HT1080 (cell line): ENCODE measurements at regions not wholly inside any gene's neighbourhood (a gene's known extent, or its start where the extent isn't known, plus 50 kb on each side); places are given as distances from the start of the nearest gene placed in this dataset.

Experiments used
- DNase-seq: peaks from one replicate; pipeline ENCODE4 v3.0.0-alpha.2; 2015; ENCODE audit warnings: low read depth

DNA sequence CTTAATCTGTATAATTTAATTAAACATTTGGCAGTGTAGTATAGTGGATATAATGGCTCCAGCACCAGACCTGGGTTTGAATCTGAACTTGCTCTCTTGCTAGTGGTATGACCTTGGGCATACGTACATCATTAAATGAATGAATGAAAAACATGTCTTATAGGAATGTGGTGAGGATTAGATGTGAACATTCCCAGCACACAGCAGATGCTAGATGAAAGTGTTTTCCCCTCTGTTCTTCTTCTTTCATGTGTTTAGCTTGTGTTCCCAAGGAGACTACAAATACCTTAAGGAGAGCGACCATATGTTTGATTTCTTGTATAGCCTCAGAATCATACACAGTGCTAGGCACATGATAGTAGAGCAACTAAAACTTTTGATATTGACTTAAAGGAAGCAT, 56.5 kb downstream of the CT47B1 start:
- no peak for DNase-seq

DNA sequence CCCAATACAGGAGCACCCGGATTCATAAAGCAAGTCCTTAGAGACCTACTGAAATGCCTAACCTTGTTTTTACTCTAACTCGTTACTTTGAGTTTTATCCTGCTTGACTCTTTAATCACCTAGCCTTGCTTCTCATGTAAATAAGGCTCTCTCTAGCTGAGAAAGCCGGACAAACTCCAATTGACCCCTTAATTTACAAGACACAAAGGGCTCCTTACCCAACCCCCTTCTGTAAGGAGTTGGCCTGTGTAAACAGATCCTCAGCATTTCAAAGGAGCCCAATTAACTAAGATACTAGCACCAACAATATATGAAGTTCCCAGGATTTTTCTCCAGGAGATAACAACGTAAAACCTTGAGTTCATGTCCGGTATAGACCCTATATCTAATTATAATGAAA, 61.7 kb downstream of the CT47B1 start:
- no peak for DNase-seq

DNA sequence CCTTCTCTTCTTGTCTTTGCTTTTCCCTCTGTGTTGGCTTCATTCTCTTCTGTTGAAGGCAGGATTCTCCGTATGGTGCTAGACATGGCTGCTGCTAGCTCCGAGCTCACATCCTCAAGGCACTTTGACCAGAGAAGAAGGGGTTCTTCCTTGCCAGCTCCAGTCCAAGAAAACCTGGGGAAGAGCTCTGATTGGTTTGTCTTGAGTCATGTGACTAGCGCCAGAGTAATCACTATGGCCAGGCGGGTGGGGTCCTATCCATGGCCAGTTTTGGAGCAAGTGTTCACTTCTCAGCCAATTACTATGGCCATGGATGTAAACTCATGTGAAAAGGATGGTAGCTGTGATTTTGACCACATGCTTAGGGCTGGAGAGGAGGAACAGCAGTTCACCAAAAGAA, 74.2 kb downstream of the CT47B1 start:
- DNase-seq: no peak

DNA sequence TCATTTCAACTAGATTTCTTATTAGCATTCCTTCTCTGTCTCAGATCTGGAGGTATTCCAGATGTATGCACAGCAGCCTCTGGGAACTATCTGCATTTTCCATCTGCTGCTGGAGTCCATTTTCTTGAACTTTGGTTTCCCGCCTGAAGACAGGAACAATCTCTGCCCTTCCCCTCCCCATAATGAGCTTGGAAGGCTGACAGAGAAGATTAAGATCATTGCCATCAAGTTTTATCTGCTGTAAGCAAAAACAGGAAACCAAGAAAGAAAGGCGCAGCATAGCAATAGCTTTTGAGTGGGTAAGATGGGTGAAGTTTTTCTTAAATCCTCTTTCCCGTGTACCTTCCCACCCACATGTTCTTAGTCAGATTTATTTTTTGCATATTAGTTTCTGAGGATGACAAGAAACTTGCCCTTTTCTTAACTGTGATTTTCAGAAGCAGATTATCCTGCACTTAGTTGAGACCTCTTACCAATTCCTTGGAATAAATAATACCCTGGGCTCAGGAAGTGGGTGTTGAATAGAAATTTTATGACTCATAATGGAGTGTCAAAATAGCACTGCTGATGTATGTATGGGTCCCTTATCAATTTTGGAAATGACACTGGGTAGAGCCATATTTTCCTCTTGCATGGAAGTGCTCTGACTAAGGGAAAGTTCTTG, 78.3 kb downstream of the CT47B1 start:
- DNase-seq: no peak

DNA sequence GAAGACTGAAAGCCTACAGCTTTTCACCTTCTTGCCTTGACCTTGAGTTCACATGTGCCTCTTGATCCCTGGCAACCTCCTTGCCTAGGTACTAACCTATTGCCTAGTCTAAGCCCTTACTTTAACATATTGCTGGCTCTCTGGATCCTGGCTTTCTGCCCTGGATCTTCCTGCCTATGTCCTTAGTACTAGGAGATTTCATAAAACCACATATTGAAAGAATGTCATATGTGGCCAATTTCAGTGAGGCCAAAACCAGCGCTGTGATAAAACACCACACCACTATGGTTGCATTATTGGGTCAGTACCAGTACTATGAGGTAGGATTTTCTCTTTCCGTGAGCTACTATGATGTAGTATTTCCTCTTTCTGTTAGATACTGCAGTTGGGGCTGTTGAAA, 80.4 kb downstream of the CT47B1 start:
- no peak for DNase-seq

DNA sequence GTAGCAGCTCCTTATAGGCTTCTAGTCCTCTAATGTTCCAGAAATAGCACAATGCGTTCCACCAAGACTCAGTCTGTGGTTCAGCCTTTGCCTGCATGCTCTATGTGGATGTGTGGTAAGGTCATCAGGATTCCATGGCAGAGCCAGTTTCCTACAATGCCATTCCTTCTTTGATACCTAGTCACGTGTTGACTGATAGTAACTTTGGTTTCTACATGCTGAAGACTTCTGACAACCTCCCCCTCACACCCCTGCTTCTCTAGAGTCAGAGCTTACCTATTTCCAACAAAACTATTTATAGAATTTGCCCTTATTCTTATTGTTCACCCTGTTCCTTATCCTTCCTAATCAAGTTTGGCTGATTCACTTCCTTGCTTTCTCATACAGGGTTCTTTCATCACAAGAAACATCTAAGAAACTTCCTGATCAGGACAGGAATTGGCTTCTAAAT, 81.1 kb downstream of the CT47B1 start:
- peak; percentile 65 for DNase-seq

DNA sequence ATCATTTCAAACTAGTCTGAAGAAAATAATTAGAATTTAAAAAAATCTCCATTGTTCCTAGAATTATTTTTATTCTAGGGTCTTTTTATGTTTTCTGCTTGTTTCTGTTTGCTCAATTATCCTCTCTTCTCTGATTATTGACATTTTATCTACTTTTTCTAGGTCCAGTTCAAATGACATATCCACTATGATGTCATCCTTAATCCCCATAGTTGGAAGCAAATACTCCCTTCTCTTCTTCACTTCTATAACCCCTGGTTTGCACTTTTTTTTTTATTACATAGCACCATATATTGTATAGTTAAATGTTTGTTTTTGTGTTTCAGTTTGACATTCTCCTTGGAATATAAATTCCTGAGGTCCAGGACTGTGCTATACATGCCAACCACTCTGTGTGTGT, 82.6 kb downstream of the CT47B1 start:
- DNase-seq: no peak

DNA sequence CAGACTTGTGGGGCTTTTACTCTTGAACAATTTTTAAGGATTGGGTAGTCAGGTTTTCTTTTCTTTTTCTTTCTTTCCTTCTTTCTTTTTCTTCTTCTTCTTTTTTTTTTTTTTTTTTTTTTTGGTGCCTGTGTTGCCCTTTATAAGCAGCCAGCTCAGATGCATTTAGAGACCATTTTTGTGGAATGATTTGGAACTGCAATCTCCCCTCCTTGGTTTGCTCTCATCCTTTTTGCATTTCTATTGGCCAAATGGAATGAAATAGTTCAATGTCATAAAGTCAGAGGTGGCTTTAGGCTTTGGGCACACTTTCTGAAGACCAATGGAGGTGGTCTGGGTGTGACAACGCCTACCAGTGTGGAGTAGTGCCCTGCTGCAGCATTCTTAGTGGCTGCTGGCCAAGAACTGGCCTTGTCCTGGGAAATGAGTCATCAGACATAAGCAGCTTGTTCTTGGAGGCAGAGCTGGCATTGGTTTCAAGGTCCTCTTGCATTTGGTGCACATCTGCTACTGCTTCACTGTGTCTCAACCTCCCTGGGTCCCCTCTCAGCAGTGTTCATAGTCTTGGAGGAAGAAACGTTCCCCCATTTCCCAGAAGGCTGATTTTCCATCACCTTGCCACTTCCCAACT, 84.5 kb downstream of the CT47B1 start:
- DNase-seq: peak; percentile 81

DNA sequence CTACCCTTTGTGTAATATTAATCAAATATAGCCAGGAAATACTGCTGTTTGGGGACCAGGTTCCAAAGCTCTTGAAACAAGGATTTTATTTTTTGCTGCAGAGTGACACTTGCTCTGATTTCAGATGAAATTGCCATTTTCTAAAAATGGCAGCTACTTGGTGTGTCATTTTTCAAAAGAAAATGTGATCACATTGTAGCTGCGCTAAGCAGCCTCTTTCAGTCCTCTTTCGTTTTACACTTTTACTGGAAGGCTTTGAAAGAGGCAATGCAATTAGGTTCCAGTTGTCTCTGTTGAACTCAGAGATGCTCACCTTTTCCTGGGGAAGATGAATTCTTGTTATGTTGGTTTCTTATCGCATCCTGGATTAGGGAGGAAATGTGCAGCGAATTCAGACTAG, 85.1 kb downstream of the CT47B1 start:
- DNase-seq: no peak

DNA sequence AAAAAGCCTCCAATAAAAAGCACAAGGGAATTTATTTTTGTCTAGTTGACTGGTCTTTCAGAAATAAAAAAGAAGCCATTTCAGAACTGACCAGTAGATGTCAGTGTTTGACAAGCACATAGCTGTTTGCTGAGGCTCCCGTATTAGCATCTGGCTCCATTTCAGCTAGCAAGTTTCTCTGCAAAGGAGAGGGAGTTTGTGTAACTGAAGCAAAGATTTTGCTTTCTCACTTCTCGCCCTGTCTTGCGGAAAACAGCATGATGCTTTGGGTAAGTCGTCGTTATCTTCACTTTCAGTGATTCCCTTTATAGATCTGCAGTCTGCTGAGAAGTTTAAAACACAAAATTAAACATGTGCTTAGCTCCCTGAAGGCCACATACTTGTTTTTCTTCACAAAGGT, 85.5 kb downstream of the CT47B1 start:
- DNase-seq: peak; percentile 54

DNA sequence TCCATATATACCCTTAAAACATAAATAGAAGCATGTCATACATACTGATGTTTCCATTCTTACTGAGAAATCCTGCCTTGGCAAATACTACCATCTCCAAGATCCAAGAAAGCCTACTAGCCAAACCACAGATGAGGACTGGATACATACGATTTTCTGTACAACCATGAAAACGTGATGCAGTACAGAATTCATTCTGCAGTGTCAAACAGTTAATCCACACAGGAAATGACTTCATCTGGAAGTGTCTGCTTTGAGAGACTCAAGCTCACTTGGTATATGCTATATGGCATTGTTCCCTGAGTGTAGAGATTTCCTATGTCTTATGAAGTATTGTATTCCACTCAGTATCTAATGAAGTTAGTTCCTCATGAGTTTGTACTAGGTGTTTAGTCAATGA, 94.3 kb downstream of the CT47B1 start:
- peak; percentile 62 for DNase-seq

DNA sequence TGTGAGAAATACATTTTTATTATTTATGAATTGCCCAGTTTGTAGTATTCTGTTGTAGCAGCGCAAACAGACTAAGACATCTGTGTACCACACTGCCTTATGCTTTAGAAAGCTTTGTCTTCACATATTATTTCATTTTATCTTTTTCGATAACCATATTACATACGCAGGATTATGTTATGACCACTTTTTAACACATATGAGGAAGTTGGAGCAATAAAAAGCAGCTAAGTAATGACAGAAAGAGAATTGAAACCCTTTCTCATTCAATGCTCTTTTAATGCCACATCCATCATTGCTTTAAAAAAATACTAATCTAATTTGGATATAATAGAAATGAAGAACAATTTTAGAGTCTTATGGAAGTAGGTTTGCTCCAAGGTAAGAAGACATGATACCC, 99.7 kb downstream of the CT47B1 start:
- no peak for DNase-seq

DNA sequence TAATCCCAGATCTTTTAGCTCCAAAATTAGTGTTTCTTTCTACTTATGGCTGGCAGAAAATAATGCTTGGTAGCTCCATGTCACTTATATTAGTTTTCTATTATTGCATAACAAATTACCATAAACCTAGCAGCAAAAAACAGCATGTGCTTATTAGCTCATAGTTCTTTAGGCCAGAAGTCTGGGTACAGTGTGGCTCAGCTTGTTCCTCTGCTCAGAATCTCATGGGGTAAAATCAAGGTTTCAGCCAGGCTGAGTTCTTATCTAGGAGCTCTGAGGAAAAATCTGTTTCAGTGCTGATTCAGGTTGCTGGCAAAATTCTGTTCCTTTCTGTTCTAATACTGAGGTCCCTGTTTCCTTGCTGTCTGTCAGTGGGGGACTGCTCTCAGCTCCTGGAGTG, 101.1 kb downstream of the CT47B1 start:
- DNase-seq: no peak

DNA sequence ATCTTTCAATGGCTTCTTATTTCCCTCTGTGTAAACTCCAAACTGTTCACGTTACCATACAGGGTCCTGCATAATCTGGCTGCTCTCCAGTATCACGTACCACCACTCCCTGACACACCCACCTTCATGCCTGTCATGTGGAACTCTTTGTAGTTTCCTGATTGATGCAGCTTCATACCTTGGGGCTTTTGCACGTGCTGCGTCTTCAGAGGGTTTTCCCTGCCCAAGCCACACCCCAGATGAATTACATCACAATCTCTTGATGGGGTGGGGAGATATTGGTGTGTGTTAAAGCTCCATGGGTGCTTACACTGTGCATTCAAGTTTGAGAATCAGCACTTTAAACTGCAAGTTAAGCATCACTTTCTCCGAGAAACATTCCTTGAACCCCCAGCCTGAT, 101.9 kb downstream of the CT47B1 start:
- DNase-seq: no peak

DNA sequence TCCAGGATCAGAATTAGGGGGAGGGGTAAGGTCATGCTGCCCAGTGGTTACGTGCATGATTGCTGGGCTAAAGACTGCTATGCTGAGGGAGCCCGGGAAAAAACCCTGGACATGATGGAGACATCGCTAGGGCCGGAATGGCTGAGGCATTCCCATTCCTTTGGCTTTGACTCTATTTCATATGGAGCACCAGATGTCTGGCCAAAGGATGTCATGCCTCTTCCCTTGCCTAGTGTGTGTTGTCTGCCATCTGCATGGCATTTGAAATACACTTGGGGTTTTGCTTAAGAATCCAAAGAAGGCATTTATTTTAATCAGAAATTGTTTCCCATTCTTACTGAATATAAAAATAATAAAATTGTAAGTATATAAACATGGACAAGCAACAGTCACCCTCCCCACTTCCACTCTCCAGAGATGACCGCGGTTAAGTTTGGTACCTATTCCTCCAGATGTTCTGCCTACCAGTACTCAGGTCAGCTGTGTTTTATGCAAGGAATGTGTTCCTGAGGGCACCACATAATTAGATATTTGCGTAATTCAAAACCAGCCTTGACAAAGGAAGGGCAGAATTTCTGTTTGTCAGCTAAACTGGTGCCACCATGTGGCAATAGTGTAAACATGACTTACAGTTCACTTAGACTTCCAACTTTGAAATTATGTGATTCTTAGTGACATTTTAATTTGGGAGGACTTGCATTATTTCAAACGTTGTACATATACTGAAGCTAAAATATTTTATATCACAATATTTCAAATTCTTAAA, 105.9 kb downstream of the CT47B1 start:
- DNase-seq: peak; percentile 67

DNA sequence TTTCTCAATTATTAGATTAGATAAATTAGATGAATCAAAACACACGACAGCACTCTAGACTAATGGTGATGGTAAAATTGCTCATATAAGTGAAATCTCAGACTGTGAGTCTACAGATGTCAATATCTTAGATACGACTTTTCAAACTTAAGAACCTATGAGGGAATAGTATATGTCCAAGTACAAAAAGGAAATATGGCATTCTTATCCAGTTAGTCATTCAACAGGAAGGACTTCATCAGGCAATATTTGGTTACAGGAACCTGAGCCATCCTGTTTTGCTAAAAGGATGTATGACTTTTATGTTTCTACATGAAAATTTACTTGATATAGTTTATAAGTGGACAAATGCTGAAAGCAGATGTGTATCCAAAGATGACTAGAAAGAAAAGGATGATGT, 107.0 kb downstream of the CT47B1 start:
- DNase-seq: peak; percentile 77

DNA sequence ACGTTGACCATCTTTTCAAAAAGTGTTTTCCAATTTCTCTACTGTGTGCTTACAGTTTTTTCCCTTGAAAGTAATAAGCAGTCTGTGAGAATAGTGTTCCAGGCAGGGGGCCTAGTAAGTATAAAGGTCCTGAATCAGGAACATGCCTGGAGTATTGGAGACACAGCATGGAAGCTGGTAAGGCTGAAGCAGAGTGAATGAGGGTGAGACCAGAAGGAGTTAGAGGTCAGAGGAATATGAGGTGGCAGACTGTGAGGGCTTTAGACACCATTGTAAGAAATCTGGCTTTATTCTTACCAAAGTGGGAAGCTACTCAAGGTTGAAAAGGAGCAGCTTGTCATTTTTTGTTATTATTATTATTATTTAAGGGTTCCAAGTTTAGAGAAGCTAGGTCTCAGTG, 107.4 kb downstream of the CT47B1 start:
- DNase-seq: no peak

DNA sequence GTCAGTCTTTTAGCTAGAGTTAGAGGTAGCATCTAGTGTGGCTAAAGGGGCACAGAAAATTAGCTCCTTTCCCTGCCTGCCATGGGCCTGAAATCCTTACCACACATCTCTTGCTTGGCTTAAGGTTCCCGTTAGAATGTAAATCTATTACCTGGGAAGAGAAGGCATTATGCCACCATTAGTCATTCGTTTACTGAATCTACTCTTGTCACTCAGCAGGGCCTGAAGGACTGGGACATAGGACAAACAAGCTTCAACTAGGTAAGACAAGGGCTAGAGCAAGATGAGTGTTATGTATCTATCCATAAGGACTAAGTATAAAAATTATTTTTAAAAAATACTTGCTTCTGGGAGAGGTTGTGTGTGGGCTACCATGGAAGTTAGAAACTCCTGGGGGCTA, 112.4 kb downstream of the CT47B1 start:
- DNase-seq: no peak

DNA sequence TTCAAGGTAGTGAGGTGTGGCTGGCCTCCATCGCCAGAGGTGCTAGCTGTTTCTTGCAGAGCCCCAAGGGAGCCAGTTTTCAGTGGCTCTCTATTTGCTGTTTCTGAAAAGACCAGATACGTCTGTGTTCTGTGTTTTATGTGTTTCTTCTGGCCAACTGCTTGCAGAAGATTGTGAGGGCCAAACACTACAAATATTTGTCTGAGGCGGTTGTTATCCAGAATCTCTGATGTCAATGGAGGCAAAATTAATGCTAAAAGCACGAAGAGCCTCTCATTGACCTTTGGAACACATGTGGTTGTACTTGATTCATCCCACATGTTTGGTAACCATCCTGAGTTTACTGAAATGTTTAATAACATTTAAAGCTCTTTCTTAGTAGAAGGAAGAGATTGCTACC, 113.9 kb downstream of the CT47B1 start:
- DNase-seq: no peak

DNA sequence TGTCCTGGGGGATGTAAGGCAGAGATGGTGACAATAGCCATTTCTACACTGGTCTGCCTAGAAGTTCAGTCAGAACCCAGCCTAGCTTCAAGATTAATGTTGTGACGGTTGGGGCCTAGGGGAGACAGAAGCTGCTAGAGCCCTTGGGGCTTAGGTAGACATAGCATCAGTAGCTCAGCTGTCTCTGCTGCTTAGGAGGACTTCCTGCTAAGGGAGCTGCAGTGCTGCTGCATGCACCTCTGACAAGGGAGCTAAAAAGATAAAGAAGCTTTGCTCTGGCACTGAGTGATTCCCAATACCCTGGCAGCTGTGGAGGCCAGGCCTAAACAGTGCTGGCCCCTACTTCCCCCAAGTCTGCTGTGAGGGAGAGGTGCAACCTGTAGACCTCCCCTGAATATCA, 116.0 kb downstream of the CT47B1 start:
- DNase-seq: no peak

DNA sequence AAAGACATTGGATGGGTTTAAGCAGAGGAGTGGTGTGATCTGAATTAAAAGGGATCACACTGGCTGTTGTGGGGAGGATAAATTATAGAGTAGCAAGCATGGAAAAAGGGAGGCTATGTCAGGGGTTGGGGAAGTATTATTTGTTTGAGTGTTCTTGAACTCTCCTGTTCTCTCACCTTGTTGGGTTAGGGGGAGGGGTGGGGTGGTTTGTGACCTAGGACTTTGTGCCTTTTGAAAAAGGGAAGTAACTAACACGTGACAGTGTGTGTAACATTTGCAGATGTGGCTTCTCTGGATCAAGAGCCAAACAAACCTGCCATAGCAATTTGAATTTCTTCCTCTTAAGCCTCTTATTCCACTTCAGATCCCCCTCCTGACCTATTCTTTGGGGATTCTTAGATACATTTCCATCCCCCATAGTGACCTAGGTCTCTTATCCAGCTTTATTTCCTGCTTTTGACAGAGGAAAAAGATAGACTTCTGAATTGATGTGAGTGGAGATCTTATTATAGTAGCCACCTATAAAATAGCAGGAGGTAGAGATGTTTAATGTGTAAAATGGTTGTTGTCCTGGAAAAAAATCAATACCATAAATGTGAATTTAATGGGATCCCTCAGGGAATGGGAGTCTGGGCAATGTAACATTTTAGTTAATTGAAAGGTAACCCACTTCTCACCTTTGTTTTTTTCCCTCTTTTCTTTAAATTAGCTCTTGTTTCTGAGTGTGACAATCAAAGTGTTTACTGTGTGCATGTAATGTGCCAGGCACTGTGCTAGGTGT, 120.4 kb downstream of the CT47B1 start:
- no peak for DNase-seq
